ENCODE measurements at regions not wholly inside any gene's neighbourhood (a gene's known extent, or its start where the extent isn't known, plus 50 kb on each side); places are given as distances from the start of the nearest gene placed in this dataset.

GRCh38 chr20:57809149-57809548 is 99.3 kb upstream of the PMEPA1 start:
- no peak for DNase-seq (ENCODE audit: low read depth in 3 of 3)

GRCh38 chr20:57808264-57809070 is 98.7 kb upstream of the PMEPA1 start:
- no peak for DNase-seq (ENCODE audit: low read depth in 3 of 3)

GRCh38 chr20:57807401-57808263 is 97.8 kb upstream of the PMEPA1 start:
- DNase-seq (ENCODE audit: low read depth in 3 of 3), result no peak

- DNase-seq (ENCODE audit: low read depth in 3 of 3), result no peak
These were observed 97.2 kb upstream of the PMEPA1 start for GRCh38 chr20:57806975-57807374.

GRCh38 chr20:57806476-57806875 is 96.7 kb upstream of the PMEPA1 start:
- DNase-seq (ENCODE audit: low read depth in 3 of 3), result no peak

GRCh38 chr20:57805747-57806146 is 95.9 kb upstream of the PMEPA1 start:
- no peak for DNase-seq (ENCODE audit: low read depth in 3 of 3)

GRCh38 chr20:57804470-57805250 is 94.8 kb upstream of the PMEPA1 start:
- DNase-seq (ENCODE audit: low read depth in 3 of 3), result no peak

- DNase-seq (ENCODE audit: low read depth in 3 of 3), result no peak
These were observed 93.7 kb upstream of the PMEPA1 start for GRCh38 chr20:57803508-57804005.

- DNase-seq (ENCODE audit: low read depth in 3 of 3), result no peak
These were observed 93.1 kb upstream of the PMEPA1 start for GRCh38 chr20:57802765-57803507.

GRCh38 chr20:57801581-57801980 is 91.8 kb upstream of the PMEPA1 start:
- no peak for DNase-seq (ENCODE audit: low read depth in 3 of 3)

- no peak for DNase-seq (ENCODE audit: low read depth in 3 of 3)
These were observed 91.1 kb upstream of the PMEPA1 start for GRCh38 chr20:57800791-57801430.

GRCh38 chr20:57797401-57797800 is 87.6 kb upstream of the PMEPA1 start:
- DNase-seq (ENCODE audit: low read depth in 3 of 3), result no peak

GRCh38 chr20:57795977-57796560 is 86.3 kb upstream of the PMEPA1 start:
- DNase-seq (ENCODE audit: low read depth in 3 of 3), result no peak

- DNase-seq (ENCODE audit: low read depth in 3 of 3), result no peak
These were observed 85.5 kb upstream of the PMEPA1 start for GRCh38 chr20:57795342-57795697.

GRCh38 chr20:57794600-57795341 is 85.0 kb upstream of the PMEPA1 start:
- no peak for DNase-seq (ENCODE audit: low read depth in 3 of 3)

- no peak for DNase-seq (ENCODE audit: low read depth in 3 of 3)
These were observed 84.2 kb upstream of the PMEPA1 start for GRCh38 chr20:57794036-57794435.

GRCh38 chr20:57793421-57793820 is 83.6 kb upstream of the PMEPA1 start:
- DNase-seq (ENCODE audit: low read depth in 3 of 3), result no peak

- no peak for DNase-seq (ENCODE audit: low read depth in 3 of 3)
These were observed 82.7 kb upstream of the PMEPA1 start for GRCh38 chr20:57792386-57793080.

- no peak for DNase-seq (ENCODE audit: low read depth in 3 of 3)
These were observed 82.2 kb upstream of the PMEPA1 start for GRCh38 chr20:57791966-57792365.
